Activated naive CD4-positive, alpha-beta T cell treated with Interleukin-2 at 50 U/mL for 16 hours (primary cell): ENCODE measurements at regions not wholly inside any gene's neighbourhood (a gene's known extent, or its start where the extent isn't known, plus 50 kb on each side); places are given as distances from the start of the nearest gene placed in this dataset.

Experiments
- DNase-seq: peaks from one replicate; pipeline ENCODE4 v3.0.0-alpha.2; 2020

DNA sequence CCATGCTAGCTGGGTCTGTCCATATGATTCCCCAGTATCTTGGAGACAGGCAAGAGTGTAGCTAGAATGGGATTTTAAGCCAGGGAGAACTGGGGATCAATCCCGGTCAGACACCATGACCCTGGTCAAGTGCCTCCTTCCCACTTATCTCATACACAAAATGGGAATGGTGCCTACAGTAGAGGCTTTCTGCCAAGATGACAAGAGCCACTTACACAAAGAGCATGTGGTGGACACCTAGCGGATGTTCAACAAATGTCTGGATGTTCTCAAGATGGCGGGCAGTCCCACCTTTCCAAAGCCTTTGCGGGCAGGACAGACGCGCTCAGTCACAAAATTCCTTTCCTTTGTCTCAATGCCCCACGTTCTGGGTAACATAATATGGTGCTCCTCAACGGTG lies 57.3 kb downstream of the MAF start:
- no peak for DNase-seq

DNA sequence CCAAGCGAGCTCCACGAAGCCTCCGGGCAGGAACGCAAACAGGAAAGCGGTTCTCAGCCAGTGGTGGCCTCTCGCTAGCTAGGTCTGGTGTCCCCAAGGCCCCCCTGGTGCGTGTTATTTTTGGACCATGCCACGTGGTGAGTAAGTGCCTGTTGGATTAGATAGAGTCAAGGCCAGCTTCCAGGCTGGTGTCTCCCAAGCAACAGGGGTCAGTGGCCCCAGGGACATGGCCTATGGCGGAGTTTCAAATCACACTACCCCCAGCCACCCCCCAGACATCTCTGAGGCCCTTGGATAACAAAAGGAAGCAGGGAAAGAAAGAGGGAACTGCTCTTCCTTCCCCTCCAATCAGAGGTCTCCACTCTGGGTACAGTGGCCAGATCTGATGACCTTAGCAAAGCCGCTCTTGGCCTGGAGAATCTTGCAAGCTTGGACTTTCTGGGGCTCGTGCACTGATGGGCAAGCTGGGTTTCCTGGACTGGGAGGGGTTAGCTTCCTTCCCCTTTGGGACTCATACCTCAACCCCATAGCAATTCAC lies 58.2 kb downstream of the MAF start:
- no peak for DNase-seq

DNA sequence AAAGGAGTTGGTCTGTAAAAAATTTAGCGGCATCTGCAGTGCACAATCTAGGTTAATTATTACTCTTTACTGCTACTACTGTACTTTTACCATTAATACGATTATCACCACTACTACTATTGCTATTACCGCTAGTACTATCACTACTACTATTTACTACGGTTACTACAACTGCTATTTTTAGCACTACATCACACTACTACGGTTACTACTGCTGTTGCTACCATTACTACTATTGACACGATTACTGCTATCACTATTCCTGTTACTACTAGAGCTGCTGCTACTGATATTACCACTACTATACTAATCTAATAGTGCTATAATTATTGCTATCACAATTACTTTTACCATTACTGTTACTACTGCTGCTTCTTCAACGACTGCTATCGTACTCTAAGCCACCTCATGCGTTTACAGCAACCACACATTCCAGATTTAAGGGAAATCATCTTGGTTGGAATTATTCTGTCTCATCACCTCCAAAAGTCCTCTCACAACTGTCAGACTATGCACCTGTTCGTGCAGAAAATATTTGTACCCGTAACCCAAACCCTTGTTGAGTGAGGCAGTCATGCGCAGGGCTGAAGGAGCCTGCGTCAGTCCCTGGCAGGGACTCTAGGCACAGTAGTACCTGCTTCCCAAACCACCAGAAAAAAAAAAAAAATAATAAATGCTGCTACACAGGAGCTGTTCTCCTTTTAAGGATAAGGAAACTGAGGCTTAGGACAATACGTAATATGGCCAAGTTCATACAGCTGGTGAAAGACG lies 59.5 kb downstream of the MAF start:
- no peak for DNase-seq

- no peak for DNase-seq
Observed at GRCh38 chr16:79537584-79537983, 63.0 kb downstream of the MAF start.

DNA sequence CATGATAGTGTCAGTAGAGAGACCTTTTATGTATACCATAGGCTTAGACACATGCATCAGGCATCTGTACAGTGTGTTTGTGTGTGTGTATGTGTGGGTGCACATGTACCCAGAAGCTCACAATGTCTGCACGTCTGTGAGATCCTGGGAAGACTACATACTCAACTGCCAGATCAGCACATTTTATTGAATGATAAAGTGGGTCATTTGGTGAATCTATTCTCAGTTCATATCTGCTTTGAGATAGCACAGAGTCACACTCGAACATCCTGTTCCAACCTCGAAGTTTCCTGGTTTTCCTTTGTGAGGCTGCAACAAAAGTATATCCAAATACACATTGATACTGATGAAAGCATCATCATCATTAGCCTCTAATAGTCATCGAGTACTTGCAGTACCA lies 63.6 kb downstream of the MAF start:
- DNase-seq, result no peak

- DNase-seq, result no peak
Observed at GRCh38 chr16:79535130-79535529, 65.4 kb downstream of the MAF start.

GRCh38 chr16:79534143-79534542 lies 66.4 kb downstream of the MAF start:
- DNase-seq, result no peak

DNA sequence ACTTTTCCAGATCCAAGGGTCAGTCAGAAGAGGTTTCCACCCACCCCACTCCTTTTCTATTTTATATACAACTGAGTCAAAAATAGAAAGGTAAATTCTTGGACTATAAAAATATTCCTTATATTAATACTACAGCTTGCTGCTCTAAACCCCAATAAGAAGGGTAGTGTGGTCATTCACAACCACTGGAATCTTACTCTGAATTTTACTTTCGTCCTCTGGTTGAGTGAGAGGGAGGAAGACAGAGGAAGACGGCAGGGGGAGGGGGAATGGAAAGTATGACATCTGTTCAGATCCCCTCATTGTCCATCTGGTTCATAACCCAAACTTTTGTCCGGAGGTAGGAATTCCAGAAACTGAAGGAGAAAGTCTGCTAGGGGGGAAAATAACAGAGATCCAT lies 67.2 kb downstream of the MAF start:
- DNase-seq, result no peak

DNA sequence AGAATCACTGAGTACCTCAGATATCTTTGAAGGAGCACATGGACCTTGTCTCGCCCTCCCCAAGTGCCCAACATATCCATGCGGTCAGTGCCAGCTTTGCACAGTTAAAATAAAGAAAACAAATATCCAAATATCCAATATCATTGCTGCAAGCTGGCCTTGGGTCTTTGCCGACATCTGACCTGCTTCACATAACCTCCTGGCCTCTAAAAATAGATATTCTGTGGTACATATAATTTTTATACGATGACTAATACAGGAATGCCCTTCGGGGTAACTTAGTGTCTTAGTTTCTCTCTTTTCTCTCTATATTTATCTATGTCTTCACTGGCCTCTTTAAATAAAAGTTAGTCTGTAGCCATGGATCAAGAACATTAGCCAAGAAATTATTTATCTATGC lies 67.8 kb downstream of the MAF start:
- DNase-seq, result no peak

GRCh38 chr16:79532273-79532672 lies 68.3 kb downstream of the MAF start:
- no peak for DNase-seq

GRCh38 chr16:79528338-79528737 lies 72.2 kb downstream of the MAF start:
- no peak for DNase-seq

DNA sequence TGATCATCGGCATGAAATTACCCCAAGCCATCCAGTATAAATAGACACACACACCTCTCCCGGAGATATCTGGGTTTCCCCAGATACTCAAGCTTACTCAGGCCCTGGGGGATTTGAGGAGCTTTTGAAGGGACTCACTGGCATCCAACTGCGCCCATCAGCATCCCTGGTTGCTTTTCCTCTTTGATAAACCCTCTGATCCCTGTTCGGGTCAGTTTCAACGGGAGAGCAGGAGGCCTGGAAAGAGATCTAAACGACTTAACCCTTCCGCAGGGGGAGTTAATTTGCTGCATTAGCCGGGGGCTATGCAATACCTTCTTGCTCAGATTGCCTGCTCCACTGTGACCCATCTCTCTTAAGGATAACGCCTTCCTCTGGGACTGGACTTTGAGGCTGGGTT lies 76.6 kb downstream of the MAF start:
- no peak for DNase-seq

DNA sequence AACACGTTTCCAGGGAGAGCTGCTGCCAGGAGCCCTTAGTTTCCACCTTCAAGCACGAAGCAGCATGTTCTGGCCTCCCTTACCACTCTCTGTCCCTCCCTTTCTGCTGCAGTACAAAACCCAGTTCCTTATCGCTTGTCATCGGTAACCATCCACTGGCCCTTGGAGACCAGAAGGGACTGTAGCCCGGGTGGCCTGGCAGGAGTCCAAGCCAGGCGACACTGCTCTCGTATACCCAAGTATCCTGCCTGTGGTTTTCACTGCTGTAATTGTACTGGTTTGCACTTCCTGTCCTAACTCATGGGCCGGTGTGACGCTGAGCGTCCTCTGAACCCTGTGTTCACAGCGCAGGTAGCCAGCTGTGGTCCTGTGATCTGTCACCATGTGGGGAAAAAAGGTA lies 81.1 kb downstream of the MAF start:
- DNase-seq, result no peak

- no peak for DNase-seq
Observed at GRCh38 chr16:79517156-79517555, 83.4 kb downstream of the MAF start.

DNA sequence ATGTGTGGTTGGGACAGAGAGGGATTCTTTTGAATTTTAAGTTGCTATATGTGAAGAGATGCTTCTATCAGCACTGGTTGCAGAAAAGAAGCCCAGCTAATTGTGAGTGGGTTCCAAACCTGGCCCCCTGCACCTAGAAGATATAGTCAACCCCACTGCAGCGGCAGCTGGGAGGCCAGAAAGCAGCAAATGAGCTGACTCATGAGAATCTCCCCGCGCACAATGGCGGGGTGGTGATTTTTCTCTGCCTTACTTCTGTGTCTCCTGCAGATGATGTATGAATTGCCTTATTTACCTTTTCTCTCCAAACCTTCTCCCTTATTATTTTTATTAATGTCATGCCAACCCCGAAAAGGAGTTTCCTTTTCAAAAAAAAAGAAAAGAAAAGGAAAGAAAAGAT lies 89.7 kb downstream of the MAF start:
- DNase-seq, result no peak

DNA sequence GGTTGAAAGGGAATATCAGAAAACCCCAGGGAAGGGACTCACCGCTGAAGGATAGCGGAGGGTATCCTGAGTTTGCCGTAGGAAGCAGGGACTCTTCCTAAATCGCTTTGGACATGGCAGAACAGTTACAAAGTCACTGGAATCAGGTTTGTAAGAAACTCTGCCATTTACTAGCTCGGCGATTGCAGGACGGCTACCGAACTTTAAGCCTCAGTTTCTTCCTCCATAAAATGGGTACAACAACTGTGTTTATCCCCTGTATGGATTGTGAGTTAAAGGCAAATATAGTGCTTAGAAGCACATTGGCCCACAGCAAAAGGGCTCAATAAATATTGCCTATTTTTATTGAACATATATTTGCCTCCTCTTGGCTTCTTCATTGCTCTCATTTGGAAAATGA lies 90.6 kb downstream of the MAF start:
- DNase-seq, result no peak

GRCh38 chr16:79509211-79509631 lies 91.3 kb downstream of the MAF start:
- DNase-seq, result no peak

DNA sequence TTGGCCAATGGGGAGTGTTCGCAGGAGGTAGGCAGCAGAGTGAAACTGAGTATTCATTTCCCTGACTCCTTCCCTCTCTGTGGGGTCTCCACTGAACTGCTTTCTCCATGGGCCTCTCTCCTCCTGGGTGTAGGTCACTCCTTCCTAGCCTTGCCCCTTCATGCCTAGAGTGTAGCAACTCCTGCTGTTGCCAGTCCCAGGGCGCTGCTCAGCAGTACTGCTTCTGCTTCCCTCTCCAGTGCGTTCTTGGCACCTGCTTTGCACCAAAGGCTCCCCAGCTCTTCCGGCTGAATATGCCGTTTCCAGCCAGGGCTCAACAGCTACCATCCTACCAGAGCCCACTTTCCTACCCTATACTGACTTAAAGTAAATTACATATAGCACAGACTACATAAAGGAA lies 92.2 kb downstream of the MAF start:
- no peak for DNase-seq

DNA sequence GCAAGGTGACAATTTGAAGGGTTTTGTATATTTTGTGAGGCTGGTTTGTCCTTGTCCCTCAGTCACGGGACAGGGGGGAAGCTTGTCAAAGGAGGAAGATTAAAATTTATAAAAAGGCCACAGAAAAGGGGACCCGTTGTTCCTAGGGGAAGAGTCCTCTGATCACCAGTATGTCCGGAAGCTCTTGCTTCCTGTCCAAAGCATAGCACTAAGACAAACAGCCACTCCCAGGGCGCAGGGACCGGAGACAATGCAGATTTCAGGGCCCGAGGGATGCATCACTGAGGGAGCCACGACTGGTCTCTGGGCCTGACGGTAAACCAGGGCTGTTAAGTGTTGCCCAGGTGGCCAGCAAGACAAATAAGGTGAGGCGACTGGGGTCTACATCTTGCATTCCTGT lies 95.2 kb downstream of the MAF start:
- DNase-seq, result no peak

DNA sequence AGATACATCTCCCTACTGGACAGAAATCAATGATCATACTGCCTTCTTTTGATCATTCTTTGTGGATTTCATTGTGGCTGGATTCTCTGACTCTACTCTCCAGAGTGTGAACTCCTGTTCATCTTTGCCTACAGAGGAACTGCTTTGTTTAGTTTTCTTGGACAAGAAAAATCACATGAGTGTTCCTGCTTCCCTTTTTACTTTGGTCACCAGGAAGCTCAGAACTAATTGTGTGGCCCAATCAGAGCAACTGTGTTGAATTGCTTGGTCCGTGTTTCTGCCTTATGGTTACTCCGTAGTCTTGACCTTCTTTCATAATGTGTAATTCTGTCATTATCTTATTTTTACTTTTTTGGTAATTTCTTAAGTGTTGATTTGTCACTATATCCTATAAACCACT lies 97.0 kb downstream of the MAF start:
- no peak for DNase-seq

DNA sequence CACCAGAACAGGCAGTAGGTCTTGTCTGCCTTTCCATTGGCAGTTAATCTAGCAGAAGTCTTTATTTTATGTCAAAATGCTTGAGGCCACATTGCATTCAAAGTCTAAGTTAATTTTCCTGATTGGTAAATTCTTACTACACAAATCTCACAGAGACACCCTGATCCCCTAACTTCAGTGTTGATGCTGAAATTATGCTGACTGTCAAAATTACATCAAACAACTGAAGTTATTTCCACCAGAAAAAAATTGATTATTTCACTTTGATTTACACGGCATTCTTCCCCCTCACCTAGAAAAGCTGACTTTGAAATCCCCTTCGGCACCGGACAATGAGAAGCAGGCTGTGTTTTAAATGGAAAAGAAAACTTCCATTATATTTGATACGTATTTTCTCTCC lies 99.1 kb downstream of the MAF start:
- no peak for DNase-seq

- DNase-seq, result no peak
Observed at GRCh38 chr16:79500866-79501265, 99.7 kb downstream of the MAF start.

- DNase-seq, result no peak
Observed at GRCh38 chr16:79500286-79500685, 100.3 kb downstream of the MAF start.

DNA sequence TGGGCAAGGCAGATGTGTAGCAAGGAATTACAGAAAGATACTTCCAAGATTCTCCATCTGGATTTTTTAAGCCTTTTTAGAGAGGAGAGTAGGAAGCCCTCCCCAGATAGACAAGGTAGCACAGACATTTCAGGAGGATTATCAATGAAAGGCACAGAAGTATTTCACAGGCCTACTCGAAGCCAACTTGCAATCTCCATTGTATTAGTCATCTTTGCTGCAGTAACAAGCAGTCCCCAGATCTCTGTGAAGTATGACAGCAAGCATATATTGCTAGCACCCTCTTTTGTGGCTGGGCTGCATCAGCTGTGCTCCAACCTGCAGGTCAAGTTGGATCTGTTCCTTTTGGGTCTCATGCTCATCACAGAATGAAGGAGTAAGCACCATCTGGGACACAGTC lies 101.6 kb downstream of the MAF start:
- no peak for DNase-seq
